ENCODE measurements at regions not wholly inside any gene's neighbourhood (a gene's known extent, or its start where the extent isn't known, plus 50 kb on each side); places are given as distances from the start of the nearest gene placed in this dataset.

GRCh38 chr18:22483407-22483806 lies 65.7 kb upstream of the CTAGE1 start:
- TF ChIP-seq CTCF (IDR thresholded peaks at IDR 0.05 in 2 of 3, conservative IDR thresholded peaks at IDR 0.05 in 1 of 3; ENCODE audit: control insufficient read depth in 2 of 3, extremely low read depth in 1 of 3, insufficient read depth in 1 of 3, low read depth in 3 of 3, low read length in 3 of 3) = no peak
- no peak for TF ChIP-seq USF2 (IDR thresholded peaks at IDR 0.05; ENCODE audit: borderline replicate concordance, low read depth, low read length)
- TF ChIP-seq POLR2A (IDR thresholded peaks at IDR 0.05; ENCODE audit: low read depth, low read length) = no peak
- no peak for TF ChIP-seq NKRF (conservative IDR thresholded peaks at IDR 0.05)
- no peak for TF ChIP-seq YY1 (IDR thresholded peaks at IDR 0.05; ENCODE audit: low read depth, low read length)
- no peak for TF ChIP-seq ZNF207 (IDR thresholded peaks at IDR 0.05; ENCODE audit: borderline replicate concordance)
- no peak for TF ChIP-seq EP300 (IDR thresholded peaks at IDR 0.05; ENCODE audit: borderline replicate concordance in 1 of 2, control insufficient read depth in 1 of 2, low read depth in 2 of 2, low read length in 2 of 2)
- no peak for TF ChIP-seq SMC3 (IDR thresholded peaks at IDR 0.05; ENCODE audit: borderline replicate concordance, low read length)
- no peak for TF ChIP-seq CHD1 (IDR thresholded peaks at IDR 0.05; ENCODE audit: low read depth, low read length)
- TF ChIP-seq PAX5 (IDR thresholded peaks at IDR 0.05; ENCODE audit: borderline replicate concordance, low read depth, low read length) = no peak
- TF ChIP-seq MEF2A (IDR thresholded peaks at IDR 0.05; ENCODE audit: insufficient read depth, low read depth, low read length) = no peak
- no peak for TF ChIP-seq CREB1 (IDR thresholded peaks at IDR 0.05; ENCODE audit: low read depth)
- no peak for TF ChIP-seq SREBF2 (IDR thresholded peaks at IDR 0.05; ENCODE audit: low read length)
- TF ChIP-seq CBFB (IDR thresholded peaks at IDR 0.05; ENCODE audit: low read depth) = no peak

Data from GM12878 (cell line).